H9 (cell line): ENCODE measurements at regions not wholly inside any gene's neighbourhood (a gene's known extent, or its start where the extent isn't known, plus 50 kb on each side); places are given as distances from the start of the nearest gene placed in this dataset.

Experiments
- DNase-seq: peaks from one replicate; pipeline ENCODE4 v3.0.0-alpha.2; 2017
- H2AFZ ChIP-seq: one replicate; pipeline ENCODE4 v1.6.1; 2013; ENCODE audit warnings: mild to moderate bottlenecking, low read length, control low read depth, moderate library complexity
- H2AK5ac ChIP-seq: 2 replicates; pipeline ENCODE4 v1.6.1; 2013; ENCODE audit warnings: low read length, control low read depth, mixed read lengths; ENCODE audit not compliant: insufficient read length
- H2BK120ac ChIP-seq: one replicate; pipeline ENCODE4 v1.6.1; 2013; ENCODE audit warnings: low read depth, mild to moderate bottlenecking, low read length, control low read depth, inconsistent platforms; ENCODE audit not compliant: poor library complexity, severe bottlenecking
- H2BK12ac ChIP-seq: 2 replicates; pipeline ENCODE4 v1.6.1; 2013; ENCODE audit warnings: low read length, control low read depth, mixed read lengths, low read depth; ENCODE audit not compliant: insufficient read length
- H2BK15ac ChIP-seq: 2 replicates; pipeline ENCODE4 v1.6.1; 2013; ENCODE audit warnings: low read depth, low read length, control low read depth
- H2BK20ac ChIP-seq: one replicate; pipeline ENCODE4 v1.6.1; 2013; ENCODE audit warnings: low read depth, mild to moderate bottlenecking, low read length, control low read depth, inconsistent platforms; ENCODE audit not compliant: poor library complexity, severe bottlenecking
- H2BK5ac ChIP-seq: 2 replicates; pipeline ENCODE4 v1.6.1; 2013; ENCODE audit warnings: low read length, control low read depth, mixed read lengths; ENCODE audit not compliant: insufficient read length
- H3K14ac ChIP-seq: 2 replicates; pipeline ENCODE4 v1.6.1; 2013; ENCODE audit warnings: low read length, control low read depth; ENCODE audit not compliant: insufficient read depth
- H3K18ac ChIP-seq: 2 replicates; pipeline ENCODE4 v1.6.1; 2013; ENCODE audit warnings: low read depth, mild to moderate bottlenecking, mixed read lengths, low read length, control low read depth; ENCODE audit not compliant: insufficient read length
- H3K23ac ChIP-seq: 2 replicates; pipeline ENCODE4 v1.6.1; 2013; ENCODE audit warnings: low read length, control low read depth, mixed read lengths, low read depth; ENCODE audit not compliant: insufficient read length
- H3K23me2 ChIP-seq: 2 replicates; pipeline ENCODE4 v1.6.1; 2013; ENCODE audit warnings: low read depth, mild to moderate bottlenecking, mixed read lengths, low read length, control low read depth; ENCODE audit not compliant: insufficient read length, poor library complexity, severe bottlenecking
- H3K27ac ChIP-seq: 2 replicates; pipeline ENCODE4 v1.5.1; 2013; ENCODE audit warnings: low read length, control low read depth, mixed read lengths, low read depth; ENCODE audit not compliant: insufficient read length
- H3K27me3 ChIP-seq: 2 replicates; pipeline ENCODE4 v1.6.1; 2013; ENCODE audit warnings: low read length, control low read depth, inconsistent platforms; ENCODE audit not compliant: insufficient read depth
- H3K4ac ChIP-seq: 2 replicates; pipeline ENCODE4 v1.6.1; 2013; ENCODE audit warnings: low read depth, mild to moderate bottlenecking, control low read depth, inconsistent platforms, low read length, moderate library complexity
- H3K4me1 ChIP-seq: 2 replicates; pipeline ENCODE4 v1.6.1; 2013; ENCODE audit warnings: low read length, control low read depth, inconsistent platforms; ENCODE audit not compliant: insufficient read depth
- H3K4me2 ChIP-seq: 2 replicates; pipeline ENCODE4 v1.6.1; 2013; ENCODE audit warnings: low read length, control low read depth, mixed read lengths; ENCODE audit not compliant: insufficient read length, insufficient read depth
- H3K56ac ChIP-seq: 2 replicates; pipeline ENCODE4 v1.6.1; 2013; ENCODE audit warnings: low read depth, mild to moderate bottlenecking, mixed read lengths, low read length, control low read depth; ENCODE audit not compliant: insufficient read length
- H3K79me1 ChIP-seq: 2 replicates; pipeline ENCODE4 v1.6.1; 2013; ENCODE audit warnings: low read depth, mild to moderate bottlenecking, moderate library complexity, low read length, control low read depth, inconsistent platforms; ENCODE audit not compliant: insufficient read depth, poor library complexity, severe bottlenecking
- H3K79me2 ChIP-seq: 2 replicates; pipeline ENCODE4 v1.6.1; 2013; ENCODE audit warnings: low read length, control low read depth, inconsistent platforms; ENCODE audit not compliant: insufficient read depth
- H3K9ac ChIP-seq: 2 replicates; pipeline ENCODE4 v1.6.1; 2013; ENCODE audit warnings: low read length, control low read depth, mixed read lengths; ENCODE audit not compliant: insufficient read length; ENCODE audit errors: extremely low read depth
- H3K9me3 ChIP-seq: one replicate; pipeline ENCODE4 v1.6.1; 2013; ENCODE audit warnings: low read depth, low read length, inconsistent platforms; ENCODE audit not compliant: control insufficient read depth
- H3T11ph ChIP-seq: one replicate; pipeline ENCODE4 v1.6.1; 2013; ENCODE audit warnings: mild to moderate bottlenecking, low read length, control low read depth, inconsistent platforms
- H4K20me1 ChIP-seq: one replicate; pipeline ENCODE4 v1.6.1; 2013; ENCODE audit not compliant: control insufficient read depth, insufficient read length, insufficient read depth
- H4K5ac ChIP-seq: 2 replicates; pipeline ENCODE4 v1.6.1; 2013; ENCODE audit warnings: low read depth, mild to moderate bottlenecking, mixed read lengths, low read length, control low read depth; ENCODE audit not compliant: insufficient read length
- H4K8ac ChIP-seq: replicated peaks from 2 replicates; pipeline ENCODE4 v1.6.1; 2013; ENCODE audit warnings: low read length, control low read depth, mixed read lengths, low read depth; ENCODE audit not compliant: insufficient read length
- H4K91ac ChIP-seq: 2 replicates; pipeline ENCODE4 v1.6.1; 2013; ENCODE audit warnings: low read depth, mild to moderate bottlenecking, moderate library complexity, mixed read lengths, low read length, control low read depth; ENCODE audit not compliant: insufficient read length
- H3K27ac Mint-ChIP-seq, 3 experiments: 2 replicates in 2 of 3; 3 replicates in 1 of 3; pipeline ENCODE4 v1.8.0; 2020 to 2021; ENCODE audit warnings: mixed read lengths in 3 of 3, mild to moderate bottlenecking in 1 of 3, moderate library complexity in 1 of 3
- H3K27me3 Mint-ChIP-seq: 2 replicates; pipeline ENCODE4 v1.8.0; 2021; ENCODE audit warnings: low read depth, mild to moderate bottlenecking, moderate library complexity, mixed read lengths
- H3K36me3 Mint-ChIP-seq, 3 experiments: 2 replicates in 2 of 3; 3 replicates in 1 of 3; pipeline ENCODE4 v1.8.0; 2020 to 2021; ENCODE audit warnings: low read depth in 3 of 3, mixed read lengths in 3 of 3; ENCODE audit not compliant: insufficient read depth in 1 of 3
- H3K4me1 Mint-ChIP-seq, 2 experiments: 2 replicates each; pipeline ENCODE4 v1.8.0; 2020; ENCODE audit warnings: mixed read lengths in 2 of 2
- H3K4me3 Mint-ChIP-seq, 2 experiments: 2 replicates in 1 of 2; 3 replicates in 1 of 2; pipeline ENCODE4 v1.8.0; 2020 to 2021; ENCODE audit warnings: mild to moderate bottlenecking in 2 of 2, mixed read lengths in 2 of 2, moderate library complexity in 1 of 2
- H3K9me3 Mint-ChIP-seq, 2 experiments: 2 replicates in 1 of 2; 3 replicates in 1 of 2; pipeline ENCODE4 v1.8.0; 2020; ENCODE audit warnings: mild to moderate bottlenecking in 2 of 2, mixed read lengths in 2 of 2, moderate library complexity in 1 of 2
- CTCF ChIP-seq: fragments of 200-600 bp; sonication (generic); conservative IDR thresholded peaks from 3 replicates; pipeline ENCODE4 v1.8.0; 2021; ENCODE audit warnings: antibody characterized with exemption, mild to moderate bottlenecking
- WGBS: extraction: QIAGEN DNeasy Blood & Tissue Kit; methylation state at CpG from one replicate; pipeline ENCODE4 v1.1.7; 2013; ENCODE audit warnings: missing lambda C conversion rate, low lambda C conversion rate, mixed read lengths; ENCODE audit not compliant: insufficient read length; ENCODE audit errors: extremely low coverage; 5-methylcytosine and 5-hydroxymethylcytosine counted together

- H4K91ac ChIP-seq: no peak overlapping the region
- H2BK20ac ChIP-seq: no peak overlapping the region
- no peak overlapping the region for H3K14ac ChIP-seq
- H2BK15ac ChIP-seq: no peak overlapping the region
- no peaks in the 10 kb centered on the region for H3K9me3 ChIP-seq
- no peaks in the 10 kb centered on the region for H3K79me1 ChIP-seq
- no peak overlapping the region for H3K18ac ChIP-seq
- no peaks in the 10 kb centered on the region for H3K79me2 ChIP-seq
- H2AFZ ChIP-seq: no peak overlapping the region
- H4K8ac ChIP-seq: no peak overlapping the region
- H3T11ph ChIP-seq: no peak overlapping the region
- no peaks in the 10 kb centered on the region for H3K27me3 ChIP-seq
- peaks cover 16% of the 10 kb centered on the region; the same call in 1 of the 2 replicates for H3K4me1 ChIP-seq
- no peaks in the 10 kb centered on the region for H4K20me1 ChIP-seq
- no peak for TF ChIP-seq CTCF
- WGBS: no CpG with 5 or more reads among the region's 2 CpGs
- H3K4me1 Mint-ChIP-seq: peaks cover 28 to 31% of the 10 kb centered on the region in 2 experiments
- H2AK5ac ChIP-seq: no peak overlapping the region
- no peak for DNase-seq
- H3K4me3 Mint-ChIP-seq: no peak overlapping the region
- H3K4me2 ChIP-seq: no peak overlapping the region
- no peaks in the 10 kb centered on the region for H3K27me3 Mint-ChIP-seq
- no peak overlapping the region for H2BK120ac ChIP-seq
- H3K9ac ChIP-seq: no peak overlapping the region
- H3K9me3 Mint-ChIP-seq: peaks cover 5 to 8% of the 10 kb centered on the region in 2 experiments; a peak in 3 of 5 replicates
- H2BK5ac ChIP-seq: no peak overlapping the region
- no peak overlapping the region for H3K23ac ChIP-seq
- no peaks in the 10 kb centered on the region for H3K23me2 ChIP-seq
- peaks cover 0 to 3% (median 0%) of the 10 kb centered on the region in 3 experiments; a peak in 1 of 7 replicates for H3K36me3 Mint-ChIP-seq
- H3K27ac ChIP-seq: no peak overlapping the region
- no peak overlapping the region for H4K5ac ChIP-seq
- no peak overlapping the region for H2BK12ac ChIP-seq
- H3K56ac ChIP-seq: no peak overlapping the region
- H3K27ac Mint-ChIP-seq: no peak overlapping the region
- H3K4ac ChIP-seq: no peak overlapping the region
Measured at GRCh38 chr5:167766957-167767356, 524.5 kb upstream of the WWC1 start.
